GM23248 (cell line): ENCODE measurements at regions not wholly inside any gene's neighbourhood (a gene's known extent, or its start where the extent isn't known, plus 50 kb on each side); places are given as distances from the start of the nearest gene placed in this dataset.

Experiments
- EZH2 ChIP-seq: fragments of 200-600 bp; sonication (generic); IDR thresholded peaks from 2 replicates; pipeline ENCODE4 v1.6.1; 2018; ENCODE audit warnings: antibody characterized with exemption, mild to moderate bottlenecking; ENCODE audit not compliant: insufficient read depth, poor library complexity, severe bottlenecking
- EZH2phosphoT487 ChIP-seq: fragments of 200-600 bp; sonication (generic); IDR thresholded peaks from 2 replicates; pipeline ENCODE4 v1.6.1; 2018; ENCODE audit warnings: antibody characterized with exemption, moderate library complexity, mild to moderate bottlenecking, low read depth; ENCODE audit not compliant: insufficient read depth

DNA sequence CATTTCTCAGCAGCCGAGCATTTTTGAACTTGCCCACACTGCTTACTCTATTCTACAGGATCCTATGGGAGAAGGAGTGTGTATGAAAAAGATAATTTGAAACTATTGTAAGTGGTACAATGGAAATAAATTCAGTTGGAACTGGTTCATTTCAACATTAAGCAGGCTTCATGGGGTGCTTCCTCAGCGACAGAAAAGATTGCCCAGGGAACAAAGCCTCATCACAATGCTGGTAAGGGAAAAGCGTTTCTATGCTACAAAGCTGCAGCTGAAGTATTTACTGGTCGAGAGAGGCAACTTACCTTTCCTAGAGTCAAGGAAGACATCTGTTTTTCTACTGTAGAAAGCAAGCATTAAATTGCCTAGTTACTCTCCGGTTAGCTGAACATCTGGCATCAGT lies 568.2 kb upstream of the ZP4 start:
- TF ChIP-seq EZH2 (no peak), EZH2phosphoT487 (no peak)
